ENCODE measurements at regions not wholly inside any gene's neighbourhood (a gene's known extent, or its start where the extent isn't known, plus 50 kb on each side); places are given as distances from the start of the nearest gene placed in this dataset.

GRCh38 chr12:74608231-74608775 lies 70.7 kb downstream of the ATXN7L3B start:
- Histone ChIP-seq H3K36me3 (ENCODE audit: control insufficient read depth, insufficient read depth, low read length) (no peaks in the 10 kb centered on the region), H3K9ac (no peak overlapping the region), H3K27ac (no peak overlapping the region), H3K4me2 (ENCODE audit: low read length) (no peak overlapping the region), H3K4me3 (ENCODE audit: low read depth, low read length) (no peak overlapping the region), H3K27me3 (ENCODE audit: control insufficient read depth, insufficient read depth, low read length) (no peaks in the 10 kb centered on the region), H2AFZ (no peak overlapping the region), H3K9me3 (ENCODE audit: control insufficient read depth, low read length) (no peaks in the 10 kb centered on the region), H3K79me2 (no peaks in the 10 kb centered on the region), H3K4me1 (no peaks in the 10 kb centered on the region)
- TF ChIP-seq, protein P1, sequence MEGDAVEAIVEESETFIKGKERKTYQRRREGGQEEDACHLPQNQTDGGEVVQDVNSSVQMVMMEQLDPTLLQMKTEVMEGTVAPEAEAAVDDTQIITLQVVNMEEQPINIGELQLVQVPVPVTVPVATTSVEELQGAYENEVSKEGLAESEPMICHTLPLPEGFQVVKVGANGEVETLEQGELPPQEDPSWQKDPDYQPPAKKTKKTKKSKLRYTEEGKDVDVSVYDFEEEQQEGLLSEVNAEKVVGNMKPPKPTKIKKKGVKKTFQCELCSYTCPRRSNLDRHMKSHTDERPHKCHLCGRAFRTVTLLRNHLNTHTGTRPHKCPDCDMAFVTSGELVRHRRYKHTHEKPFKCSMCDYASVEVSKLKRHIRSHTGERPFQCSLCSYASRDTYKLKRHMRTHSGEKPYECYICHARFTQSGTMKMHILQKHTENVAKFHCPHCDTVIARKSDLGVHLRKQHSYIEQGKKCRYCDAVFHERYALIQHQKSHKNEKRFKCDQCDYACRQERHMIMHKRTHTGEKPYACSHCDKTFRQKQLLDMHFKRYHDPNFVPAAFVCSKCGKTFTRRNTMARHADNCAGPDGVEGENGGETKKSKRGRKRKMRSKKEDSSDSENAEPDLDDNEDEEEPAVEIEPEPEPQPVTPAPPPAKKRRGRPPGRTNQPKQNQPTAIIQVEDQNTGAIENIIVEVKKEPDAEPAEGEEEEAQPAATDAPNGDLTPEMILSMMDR (IDR thresholded peaks at IDR 0.05): no peak

- no peaks in the 10 kb centered on the region for H3K79me2 ChIP-seq
- TF ChIP-seq, protein P1 (IDR thresholded peaks at IDR 0.05): no peak
- no peak overlapping the region for H3K4me3 ChIP-seq (ENCODE audit: low read depth, low read length)
- H3K36me3 ChIP-seq (ENCODE audit: control insufficient read depth, insufficient read depth, low read length): no peaks in the 10 kb centered on the region
- no peak overlapping the region for H3K27ac ChIP-seq
- no peaks in the 10 kb centered on the region for H3K4me1 ChIP-seq
- no peak overlapping the region for H3K4me2 ChIP-seq (ENCODE audit: low read length)
- H3K9ac ChIP-seq: no peak overlapping the region
- H3K9me3 ChIP-seq (ENCODE audit: control insufficient read depth, low read length): no peaks in the 10 kb centered on the region
- H3K27me3 ChIP-seq (ENCODE audit: control insufficient read depth, insufficient read depth, low read length): no peaks in the 10 kb centered on the region
- no peak overlapping the region for H2AFZ ChIP-seq
Measured at GRCh38 chr12:74610711-74611110, 73.1 kb downstream of the ATXN7L3B start.

DNA sequence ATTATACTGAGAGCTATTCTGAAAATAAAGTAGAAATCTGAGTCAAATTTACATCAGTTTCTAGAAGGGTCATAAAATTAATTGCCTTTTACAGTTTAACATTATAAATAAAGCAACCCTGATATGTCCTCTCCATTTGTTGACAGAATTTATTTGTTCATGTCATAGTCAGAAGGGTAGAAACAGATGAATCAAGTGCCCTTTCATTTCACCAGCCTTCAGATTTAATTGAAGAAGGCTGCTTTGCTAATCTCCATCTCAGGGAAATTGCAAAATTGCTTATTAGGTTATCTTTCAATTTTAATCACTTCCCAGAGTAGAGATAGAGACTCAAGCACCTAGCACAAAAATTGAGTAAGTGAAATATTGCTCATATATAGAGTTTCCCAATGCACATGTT lies 76.8 kb downstream of the ATXN7L3B start:
- TF ChIP-seq, protein P1 (IDR thresholded peaks at IDR 0.05): no peak
- Histone ChIP-seq H3K27me3 (ENCODE audit: control insufficient read depth, insufficient read depth, low read length) (no peaks in the 10 kb centered on the region), H3K27ac (no peak overlapping the region), H3K79me2 (no peaks in the 10 kb centered on the region), H3K36me3 (ENCODE audit: control insufficient read depth, insufficient read depth, low read length) (no peaks in the 10 kb centered on the region), H3K9ac (no peak overlapping the region), H3K9me3 (ENCODE audit: control insufficient read depth, low read length) (no peaks in the 10 kb centered on the region), H2AFZ (no peak overlapping the region), H3K4me3 (ENCODE audit: low read depth, low read length) (no peak overlapping the region), H3K4me1 (no peaks in the 10 kb centered on the region), H3K4me2 (ENCODE audit: low read length) (no peak overlapping the region)

- H3K79me2 ChIP-seq: no peaks in the 10 kb centered on the region
- no peak overlapping the region for H3K9ac ChIP-seq
- H3K4me2 ChIP-seq (ENCODE audit: low read length): no peak overlapping the region
- no peaks in the 10 kb centered on the region for H3K27me3 ChIP-seq (ENCODE audit: control insufficient read depth, insufficient read depth, low read length)
- no peaks in the 10 kb centered on the region for H3K4me1 ChIP-seq
- no peak overlapping the region for H3K4me3 ChIP-seq (ENCODE audit: low read depth, low read length)
- TF ChIP-seq, protein P1 (IDR thresholded peaks at IDR 0.05): no peak
- H2AFZ ChIP-seq: no peak overlapping the region
- no peaks in the 10 kb centered on the region for H3K9me3 ChIP-seq (ENCODE audit: control insufficient read depth, low read length)
- no peaks in the 10 kb centered on the region for H3K36me3 ChIP-seq (ENCODE audit: control insufficient read depth, insufficient read depth, low read length)
- H3K27ac ChIP-seq: no peak overlapping the region
Measured at GRCh38 chr12:74619084-74619483, 81.4 kb downstream of the ATXN7L3B start.

- TF ChIP-seq, protein P1 (IDR thresholded peaks at IDR 0.05): no peak
- no peak overlapping the region for H3K9ac ChIP-seq
Measured at GRCh38 chr12:74619884-74620283, 82.2 kb downstream of the ATXN7L3B start.

More at GRCh38 chr12:74619884-74620283, 82.2 kb downstream of the ATXN7L3B start:
- Histone ChIP-seq H3K36me3 (ENCODE audit: control insufficient read depth, insufficient read depth, low read length) (no peaks in the 10 kb centered on the region), H3K9me3 (ENCODE audit: control insufficient read depth, low read length) (no peaks in the 10 kb centered on the region), H3K4me3 (ENCODE audit: low read depth, low read length) (no peak overlapping the region), H2AFZ (no peak overlapping the region), H3K4me2 (ENCODE audit: low read length) (no peak overlapping the region), H3K27me3 (ENCODE audit: control insufficient read depth, insufficient read depth, low read length) (no peaks in the 10 kb centered on the region), H3K79me2 (no peaks in the 10 kb centered on the region), H3K4me1 (no peaks in the 10 kb centered on the region), H3K27ac (no peak overlapping the region)

Data from parathyroid adenoma (tissue), 2 donors.